ENCODE measurements at regions not wholly inside any gene's neighbourhood (a gene's known extent, or its start where the extent isn't known, plus 50 kb on each side); places are given as distances from the start of the nearest gene placed in this dataset.
A peak's percentile ranks its signal among the peaks of the same experiment; 100 is the strongest.

GRCh38 chr16:35182943-35183550 lies 1723.6 kb downstream of the TP53TG3F start:
- Histone ChIP-seq H3K4me1 (no peaks in the 10 kb centered on the region), H3K9me3 (replicated peaks) (no peaks in the 10 kb centered on the region), H3K4me3 (no peak overlapping the region), H3K36me3 (no peaks in the 10 kb centered on the region), H3K27me3 (no peaks in the 10 kb centered on the region), H3K27ac (no peak overlapping the region)
- DNase-seq: no peak

GRCh38 chr16:35184356-35184870 lies 1725.0 kb downstream of the TP53TG3F start:
- DNase-seq: no peak
- Histone ChIP-seq H3K27ac (no peak overlapping the region), H3K36me3 (no peaks in the 10 kb centered on the region), H3K4me1 (no peaks in the 10 kb centered on the region), H3K27me3 (no peaks in the 10 kb centered on the region), H3K4me3 (no peak overlapping the region), H3K9me3 (replicated peaks) (no peaks in the 10 kb centered on the region)

- Histone ChIP-seq H3K27ac (no peak overlapping the region), H3K4me3 (no peak overlapping the region), H3K27me3 (no peaks in the 10 kb centered on the region), H3K4me1 (no peaks in the 10 kb centered on the region), H3K9me3 (replicated peaks) (no peaks in the 10 kb centered on the region), H3K36me3 (no peaks in the 10 kb centered on the region)
- no peak for DNase-seq
These were observed 1726.1 kb downstream of the TP53TG3F start for GRCh38 chr16:35185366-35186044.

GRCh38 chr16:35186045-35186759 lies 1726.8 kb downstream of the TP53TG3F start:
- no peaks in the 10 kb centered on the region for H3K9me3 ChIP-seq (replicated peaks)
- H3K4me3 ChIP-seq: no peak overlapping the region
- no peak for DNase-seq
- H3K27me3 ChIP-seq: no peaks in the 10 kb centered on the region
- H3K36me3 ChIP-seq: no peaks in the 10 kb centered on the region
- H3K27ac ChIP-seq: no peak overlapping the region
- no peaks in the 10 kb centered on the region for H3K4me1 ChIP-seq

GRCh38 chr16:35187665-35188225 lies 1728.3 kb downstream of the TP53TG3F start:
- no peak overlapping the region for H3K27ac ChIP-seq
- H3K4me1 ChIP-seq: no peaks in the 10 kb centered on the region
- H3K9me3 ChIP-seq (replicated peaks): no peaks in the 10 kb centered on the region
- no peaks in the 10 kb centered on the region for H3K36me3 ChIP-seq
- no peak overlapping the region for H3K4me3 ChIP-seq
- DNase-seq: no peak
- no peaks in the 10 kb centered on the region for H3K27me3 ChIP-seq

GRCh38 chr16:35188288-35189155 lies 1729.1 kb downstream of the TP53TG3F start:
- H3K27me3 ChIP-seq: no peaks in the 10 kb centered on the region
- no peak overlapping the region for H3K27ac ChIP-seq
- no peak overlapping the region for H3K4me3 ChIP-seq
- H3K4me1 ChIP-seq: no peaks in the 10 kb centered on the region
- no peaks in the 10 kb centered on the region for H3K9me3 ChIP-seq (replicated peaks)
- peak in 1 of 2 experiments; percentile 27 for DNase-seq
- H3K36me3 ChIP-seq: no peaks in the 10 kb centered on the region

DNA sequence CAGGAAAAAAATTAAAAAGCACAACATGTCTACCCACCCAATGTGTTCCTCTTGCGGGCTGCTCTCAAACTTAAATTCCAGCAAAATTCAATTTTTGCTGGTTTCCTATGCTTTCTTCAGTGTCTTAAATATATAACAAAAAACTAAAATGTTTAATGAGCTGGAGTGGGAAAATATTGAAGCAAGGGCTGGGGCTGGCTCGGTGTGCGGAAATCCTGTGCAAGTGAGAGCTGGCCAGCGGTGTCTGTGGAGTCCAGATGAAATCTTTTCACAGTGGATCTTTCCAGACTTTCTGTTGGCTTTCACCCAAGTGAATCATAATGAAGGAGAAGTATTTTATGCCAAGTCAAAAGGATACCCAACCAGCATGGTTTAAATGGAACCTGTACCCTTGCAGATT lies 1733.6 kb downstream of the TP53TG3F start:
- Histone ChIP-seq H3K36me3 (no peaks in the 10 kb centered on the region), H3K9me3 (replicated peaks) (no peaks in the 10 kb centered on the region), H3K4me3 (no peak overlapping the region), H3K4me1 (no peaks in the 10 kb centered on the region), H3K27ac (no peak overlapping the region), H3K27me3 (no peaks in the 10 kb centered on the region)
- no peak for DNase-seq

DNA sequence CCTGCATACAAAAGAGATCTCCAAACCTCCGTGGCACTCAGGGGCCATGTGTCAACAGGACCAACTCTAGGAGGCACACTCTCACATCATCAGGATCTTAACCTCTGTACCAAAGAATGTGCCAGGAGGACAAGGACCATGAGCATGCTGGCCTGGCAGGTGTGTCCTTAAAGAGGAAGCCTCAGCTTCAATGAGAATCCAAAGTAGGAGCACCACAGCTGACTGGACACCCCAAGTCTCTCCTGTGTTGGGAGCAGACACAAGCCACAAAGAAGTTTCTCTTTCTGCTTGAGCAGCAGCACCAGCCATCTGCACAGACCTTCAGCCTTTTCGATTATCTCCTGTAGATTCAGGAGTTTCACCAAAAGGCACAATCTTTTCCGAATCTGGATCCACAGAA lies 1734.5 kb downstream of the TP53TG3F start:
- no peak for DNase-seq
- Histone ChIP-seq H3K27me3 (no peaks in the 10 kb centered on the region), H3K27ac (no peak overlapping the region), H3K4me3 (no peak overlapping the region), H3K4me1 (no peaks in the 10 kb centered on the region), H3K36me3 (no peaks in the 10 kb centered on the region), H3K9me3 (replicated peaks) (no peaks in the 10 kb centered on the region)

GRCh38 chr16:35194681-35195080 lies 1735.3 kb downstream of the TP53TG3F start:
- Histone ChIP-seq H3K9me3 (replicated peaks) (no peaks in the 10 kb centered on the region), H3K27ac (no peak overlapping the region), H3K4me3 (no peak overlapping the region), H3K36me3 (no peaks in the 10 kb centered on the region), H3K27me3 (no peaks in the 10 kb centered on the region), H3K4me1 (no peaks in the 10 kb centered on the region)
- no peak for DNase-seq

DNA sequence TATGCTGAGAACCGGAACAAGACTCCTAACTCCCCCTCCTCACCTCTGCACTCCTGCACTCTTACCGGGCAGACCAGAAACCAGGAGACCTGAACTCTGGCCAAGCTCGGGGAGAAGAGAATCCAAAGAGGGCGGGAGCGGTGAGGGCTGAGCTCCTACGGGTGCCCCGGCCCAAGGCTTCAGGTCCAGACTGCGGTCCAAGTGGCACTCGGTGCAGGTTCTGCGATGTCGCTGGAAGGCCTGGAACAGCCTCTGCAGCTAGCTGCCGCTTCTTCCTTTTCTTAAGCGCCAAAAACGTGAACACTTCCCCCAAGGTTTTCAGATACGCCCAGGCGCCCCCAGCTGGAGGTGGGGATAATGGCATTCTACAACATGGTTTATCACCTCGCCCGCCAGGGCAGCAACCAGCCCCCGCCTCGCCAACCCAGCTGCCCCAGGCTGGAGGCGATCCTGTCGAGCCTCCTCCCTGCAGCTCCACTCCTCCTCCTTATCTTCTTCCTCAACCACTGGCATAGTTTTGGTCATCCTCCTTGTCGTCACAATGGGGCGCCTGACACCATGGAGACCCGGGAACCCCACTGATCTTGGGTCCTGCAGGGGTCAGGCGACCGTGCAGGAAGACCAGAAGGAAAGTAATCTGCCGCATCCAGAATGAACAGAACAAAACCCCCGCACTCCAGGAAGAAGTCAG lies 1735.9 kb downstream of the TP53TG3F start:
- Histone ChIP-seq H3K27ac (no peak overlapping the region), H3K9me3 (replicated peaks) (no peaks in the 10 kb centered on the region), H3K27me3 (no peaks in the 10 kb centered on the region), H3K4me1 (no peaks in the 10 kb centered on the region), H3K4me3 (no peak overlapping the region), H3K36me3 (no peaks in the 10 kb centered on the region)
- DNase-seq: no peak

DNA sequence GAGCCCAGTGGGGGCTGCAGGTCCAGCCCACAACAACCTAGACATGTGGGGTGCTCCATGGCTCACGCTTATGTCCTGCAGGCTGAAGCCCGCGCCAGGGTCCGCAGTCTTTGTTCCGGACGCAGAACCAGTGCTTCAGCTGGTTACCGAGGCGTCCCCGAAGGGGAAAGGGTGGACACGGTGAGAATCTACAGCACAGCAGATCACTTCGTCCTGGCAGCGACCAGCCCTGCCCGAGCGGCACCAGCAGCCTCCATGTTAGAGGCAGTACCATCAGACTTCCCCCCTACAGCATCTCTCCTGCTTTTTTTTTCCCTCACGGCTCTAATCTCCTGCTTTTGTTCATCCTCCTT lies 1736.4 kb downstream of the TP53TG3F start:
- Histone ChIP-seq H3K4me3 (no peak overlapping the region), H3K4me1 (no peaks in the 10 kb centered on the region), H3K27ac (no peak overlapping the region), H3K36me3 (no peaks in the 10 kb centered on the region), H3K27me3 (no peaks in the 10 kb centered on the region), H3K9me3 (replicated peaks) (no peaks in the 10 kb centered on the region)
- no peak for DNase-seq

GRCh38 chr16:35196313-35196712 lies 1736.9 kb downstream of the TP53TG3F start:
- H3K4me1 ChIP-seq: no peaks in the 10 kb centered on the region
- H3K36me3 ChIP-seq: no peaks in the 10 kb centered on the region
- H3K27ac ChIP-seq: no peak overlapping the region
- no peaks in the 10 kb centered on the region for H3K27me3 ChIP-seq
- H3K4me3 ChIP-seq: no peak overlapping the region
- no peaks in the 10 kb centered on the region for H3K9me3 ChIP-seq (replicated peaks)
- DNase-seq: no peak

DNA sequence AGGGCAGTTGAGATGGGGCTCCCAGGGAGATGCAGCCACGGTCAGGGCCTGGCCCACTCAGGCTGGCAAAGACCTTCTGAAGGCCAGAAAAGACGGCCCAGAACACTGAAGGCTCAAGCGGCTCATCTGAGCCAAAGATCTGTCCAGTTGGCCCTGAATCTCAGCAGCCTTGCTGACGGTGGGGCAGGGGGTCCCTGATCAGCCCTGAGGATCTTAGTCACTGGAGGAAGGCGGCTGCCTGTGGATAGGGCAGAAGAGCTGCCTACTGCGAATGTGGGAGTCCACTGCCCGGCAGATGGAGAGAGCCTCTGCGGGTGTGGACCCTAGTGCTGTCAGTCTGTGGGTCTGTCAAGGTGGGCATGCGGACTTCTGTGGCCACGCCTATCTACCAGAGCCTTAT lies 1738.2 kb downstream of the TP53TG3F start:
- Histone ChIP-seq H3K36me3 (no peaks in the 10 kb centered on the region), H3K9me3 (replicated peaks) (no peaks in the 10 kb centered on the region), H3K27me3 (no peaks in the 10 kb centered on the region), H3K4me1 (no peaks in the 10 kb centered on the region), H3K27ac (no peak overlapping the region), H3K4me3 (no peak overlapping the region)
- DNase-seq: no peak

All from SJCRH30 (cell line).